ENCODE measurements at regions not wholly inside any gene's neighbourhood (a gene's known extent, or its start where the extent isn't known, plus 50 kb on each side); places are given as distances from the start of the nearest gene placed in this dataset.

DNA sequence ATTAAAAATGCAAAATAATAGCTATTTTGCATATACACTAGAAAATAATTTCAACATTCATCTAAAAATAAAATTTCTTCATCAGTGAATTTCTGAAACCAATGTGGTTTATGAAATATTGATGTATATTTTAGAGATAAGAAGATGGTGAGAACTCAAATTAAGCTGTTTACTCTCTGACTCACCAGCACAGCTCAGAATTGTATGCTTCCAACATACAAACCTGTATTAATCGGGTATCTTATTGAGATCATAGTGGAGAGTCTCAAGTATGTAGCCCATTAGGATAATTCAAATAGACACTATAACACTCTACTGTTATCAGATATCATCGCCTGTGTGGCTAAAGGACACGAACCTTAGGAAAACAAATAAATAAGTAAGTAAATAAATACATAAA is 899.5 kb upstream of the INTU start:
- Mint-ChIP-seq H3K4me3 (no peak overlapping the region), H3K27ac (no peak overlapping the region), H3K4me1 (ENCODE audit: low read depth) (no peaks in the 10 kb centered on the region), H3K27me3 (no peaks in the 10 kb centered on the region), H3K36me3 (ENCODE audit: low read depth) (no peaks in the 10 kb centered on the region), H3K9me3 (peaks cover 1% of the 10 kb centered on the region)
- DNase-seq, result no peak
- ATAC-seq, result no peak
- CTCF ChIA-PET, result no interaction called here
- intact Hi-C loops (cut with micrococcal nuclease), result no loop called here
- POLR2A ChIA-PET, result no interaction called here
- TF ChIP-seq, protein P1, sequence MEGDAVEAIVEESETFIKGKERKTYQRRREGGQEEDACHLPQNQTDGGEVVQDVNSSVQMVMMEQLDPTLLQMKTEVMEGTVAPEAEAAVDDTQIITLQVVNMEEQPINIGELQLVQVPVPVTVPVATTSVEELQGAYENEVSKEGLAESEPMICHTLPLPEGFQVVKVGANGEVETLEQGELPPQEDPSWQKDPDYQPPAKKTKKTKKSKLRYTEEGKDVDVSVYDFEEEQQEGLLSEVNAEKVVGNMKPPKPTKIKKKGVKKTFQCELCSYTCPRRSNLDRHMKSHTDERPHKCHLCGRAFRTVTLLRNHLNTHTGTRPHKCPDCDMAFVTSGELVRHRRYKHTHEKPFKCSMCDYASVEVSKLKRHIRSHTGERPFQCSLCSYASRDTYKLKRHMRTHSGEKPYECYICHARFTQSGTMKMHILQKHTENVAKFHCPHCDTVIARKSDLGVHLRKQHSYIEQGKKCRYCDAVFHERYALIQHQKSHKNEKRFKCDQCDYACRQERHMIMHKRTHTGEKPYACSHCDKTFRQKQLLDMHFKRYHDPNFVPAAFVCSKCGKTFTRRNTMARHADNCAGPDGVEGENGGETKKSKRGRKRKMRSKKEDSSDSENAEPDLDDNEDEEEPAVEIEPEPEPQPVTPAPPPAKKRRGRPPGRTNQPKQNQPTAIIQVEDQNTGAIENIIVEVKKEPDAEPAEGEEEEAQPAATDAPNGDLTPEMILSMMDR (IDR thresholded peaks at IDR 0.05), result no peak

DNA sequence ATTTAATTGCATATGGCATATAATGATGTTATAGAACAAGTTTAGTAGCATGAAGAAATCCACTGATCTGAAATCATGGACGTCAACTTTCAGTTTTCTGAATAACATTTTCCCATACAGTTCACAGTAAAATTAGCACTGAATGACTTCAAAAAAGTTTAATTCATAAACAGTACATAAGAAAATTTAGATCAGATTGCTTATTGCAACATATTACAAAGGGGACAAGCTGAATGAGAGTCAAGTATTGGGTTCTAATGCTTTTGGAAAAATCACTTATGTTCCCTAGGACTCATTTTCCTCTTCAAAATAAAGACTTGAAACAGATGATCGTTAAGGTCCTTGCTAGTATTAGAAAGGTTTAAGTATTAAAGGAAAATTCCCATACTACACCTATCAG is 898.3 kb upstream of the INTU start:
- CTCF ChIA-PET, result no interaction called here
- intact Hi-C loops (cut with micrococcal nuclease), result no loop called here

DNA sequence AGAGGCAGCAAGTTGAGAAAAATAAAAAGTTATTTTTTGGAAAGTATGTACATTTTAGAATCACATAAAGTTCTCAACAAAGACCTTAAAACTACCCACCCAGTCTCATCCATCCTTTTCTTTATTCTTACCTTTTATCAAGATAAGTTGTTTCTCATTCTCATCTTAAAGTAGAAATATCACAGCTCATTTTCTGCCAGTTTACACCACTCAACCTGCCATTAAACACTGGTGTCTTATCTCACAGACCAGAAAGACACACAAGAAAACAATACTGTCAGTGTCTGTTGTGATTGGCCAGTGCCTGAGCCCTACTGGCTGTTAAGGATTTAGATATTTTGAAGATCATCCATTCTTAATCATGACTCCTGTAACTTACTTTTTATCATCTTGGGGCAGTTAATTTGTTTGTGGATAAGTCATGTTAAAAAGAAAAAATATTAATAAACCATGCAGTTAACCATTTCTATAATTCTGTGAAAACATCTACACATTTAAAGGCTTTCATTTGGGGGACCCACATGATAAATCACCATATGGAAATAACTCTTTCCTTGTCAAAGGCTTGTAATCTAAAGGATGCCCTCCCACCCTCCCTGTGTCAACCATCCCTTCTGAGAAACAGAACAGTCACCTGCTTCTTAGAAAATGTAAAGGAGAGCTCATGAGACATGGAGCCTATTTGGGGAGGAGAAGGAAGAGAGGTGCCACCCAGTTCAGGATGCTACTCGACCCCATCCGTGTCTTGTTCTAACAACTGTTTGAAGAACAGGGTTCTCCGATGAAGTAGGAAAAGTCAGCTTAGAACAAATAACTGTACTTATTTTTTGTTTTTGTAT is 897.2 kb upstream of the INTU start:
- Mint-ChIP-seq H3K36me3 (ENCODE audit: low read depth) (no peaks in the 10 kb centered on the region), H3K27ac (no peak overlapping the region), H3K9me3 (peaks cover 1% of the 10 kb centered on the region), H3K27me3 (no peaks in the 10 kb centered on the region), H3K4me1 (ENCODE audit: low read depth) (no peaks in the 10 kb centered on the region), H3K4me3 (no peak overlapping the region)
- ChIA-PET CTCF (no interaction called here), POLR2A (no interaction called here)
- TF ChIP-seq, protein P1 (IDR thresholded peaks at IDR 0.05), result no peak
- ATAC-seq, result no peak
- DNase-seq, result no peak
- intact Hi-C loops (cut with micrococcal nuclease), result no loop called here

More for the DNA sequence above, 898.3 kb upstream of the INTU start:
- Mint-ChIP-seq H3K4me1 (ENCODE audit: low read depth) (no peaks in the 10 kb centered on the region), H3K36me3 (ENCODE audit: low read depth) (no peaks in the 10 kb centered on the region), H3K27me3 (no peaks in the 10 kb centered on the region), H3K27ac (no peak overlapping the region), H3K4me3 (no peak overlapping the region), H3K9me3 (peaks cover 1% of the 10 kb centered on the region)
- ATAC-seq (no peak), DNase-seq (no peak)
- TF ChIP-seq, protein P1 (IDR thresholded peaks at IDR 0.05), result no peak
- POLR2A ChIA-PET, result no interaction called here

DNA sequence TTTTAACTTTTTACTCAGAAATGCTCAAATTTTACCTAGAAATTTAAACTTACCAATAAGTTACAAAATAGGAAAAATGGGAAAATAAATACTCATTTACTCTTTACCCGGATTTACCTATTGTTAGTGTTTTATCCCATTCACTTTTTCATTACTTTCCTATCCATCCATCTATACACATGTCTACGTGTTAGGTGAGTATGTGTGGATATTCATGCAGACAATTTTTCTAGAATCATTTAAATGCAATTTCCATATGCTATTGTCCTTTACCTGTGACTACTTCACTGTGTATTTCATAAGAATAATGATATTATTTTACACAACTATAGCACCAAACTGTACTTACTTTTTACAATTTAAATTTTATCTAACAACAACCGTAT is 896.6 kb upstream of the INTU start:
- ATAC-seq (no peak), DNase-seq (no peak)
- TF ChIP-seq, protein P1 (IDR thresholded peaks at IDR 0.05), result no peak
- Mint-ChIP-seq H3K27ac (no peak overlapping the region), H3K9me3 (peaks cover under 1% of the 10 kb centered on the region), H3K4me3 (no peak overlapping the region), H3K27me3 (no peaks in the 10 kb centered on the region), H3K36me3 (ENCODE audit: low read depth) (no peaks in the 10 kb centered on the region), H3K4me1 (ENCODE audit: low read depth) (no peaks in the 10 kb centered on the region)
- CTCF ChIA-PET, result no interaction called here
- intact Hi-C loops (cut with micrococcal nuclease), result no loop called here
- POLR2A ChIA-PET, result no interaction called here

DNA sequence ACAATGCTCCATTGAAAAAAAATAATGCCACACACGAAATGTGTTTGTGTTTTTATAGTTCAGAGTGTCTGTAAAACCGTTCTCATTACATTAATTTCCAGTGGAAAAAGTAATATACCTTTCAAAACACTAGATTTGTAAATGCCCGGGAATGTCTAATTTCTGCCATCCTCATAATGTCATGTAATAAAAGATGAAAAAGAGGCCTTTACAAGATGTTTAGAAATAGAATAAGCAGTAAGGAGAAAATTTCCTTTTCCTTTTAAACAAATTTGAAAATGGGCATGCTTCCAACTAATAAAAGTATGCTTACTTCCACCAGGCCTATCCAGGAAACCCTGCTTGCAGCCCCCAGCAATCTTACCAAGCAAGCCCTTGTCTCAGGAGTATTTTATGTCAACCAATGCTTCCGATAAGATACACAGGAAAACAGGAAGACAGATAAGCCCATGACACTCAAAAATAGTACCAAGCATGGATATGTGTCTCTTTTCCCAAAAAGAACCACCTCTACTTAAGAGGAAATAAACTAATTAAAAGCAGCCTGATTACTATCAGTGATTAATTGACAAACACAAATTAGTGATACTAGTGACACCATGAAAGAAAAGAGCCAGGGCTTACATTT is 894.7 kb upstream of the INTU start:
- Mint-ChIP-seq H3K4me1 (ENCODE audit: low read depth) (no peaks in the 10 kb centered on the region), H3K9me3 (no peaks in the 10 kb centered on the region), H3K27ac (no peak overlapping the region), H3K27me3 (no peaks in the 10 kb centered on the region), H3K4me3 (no peak overlapping the region), H3K36me3 (ENCODE audit: low read depth) (no peaks in the 10 kb centered on the region)
- TF ChIP-seq, protein P1 (IDR thresholded peaks at IDR 0.05), result no peak
- ATAC-seq (no peak), DNase-seq (no peak)
- intact Hi-C loops (cut with micrococcal nuclease), result no loop called here
- CTCF ChIA-PET, result no interaction called here
- POLR2A ChIA-PET, result no interaction called here
